ENCODE measurements at regions not wholly inside any gene's neighbourhood (a gene's known extent, or its start where the extent isn't known, plus 50 kb on each side); places are given as distances from the start of the nearest gene placed in this dataset.

- TF ChIP-seq CTCF (IDR thresholded peaks at IDR 0.05) (no peak), REST (IDR thresholded peaks at IDR 0.05) (no peak), ZFP36 (IDR thresholded peaks at IDR 0.05; ENCODE audit: borderline replicate concordance, partially characterized antibody) (no peak), HOXA7 (CRISPR knock-in tag; IDR thresholded peaks at IDR 0.05) (no peak)
Observed at GRCh38 chr11:76256448-76256847, 50.1 kb upstream of the WNT11 start.

All from A549 (cell line).